ENCODE measurements at regions not wholly inside any gene's neighbourhood (a gene's known extent, or its start where the extent isn't known, plus 50 kb on each side); places are given as distances from the start of the nearest gene placed in this dataset.

DNA sequence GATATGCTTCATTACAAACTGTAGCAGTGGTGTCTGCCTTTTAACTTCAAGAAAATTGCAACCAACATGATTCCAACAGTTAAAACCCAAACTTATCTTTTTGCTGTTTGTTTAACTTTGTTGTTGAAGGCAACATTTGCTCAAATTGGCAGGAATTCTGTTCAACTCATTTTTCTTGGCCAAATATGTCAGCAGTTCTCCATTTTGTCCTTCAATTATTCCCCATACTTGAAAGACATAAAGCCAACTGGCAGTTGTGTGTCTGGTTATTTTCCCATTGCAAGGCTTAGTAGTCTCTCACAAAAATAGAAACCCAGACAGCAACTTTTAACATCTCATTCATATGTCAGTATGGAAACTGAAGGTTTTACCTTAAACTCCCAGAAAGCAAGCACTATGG, 146.3 kb downstream of the LRIG3 start:
- no peak overlapping the region for H3K27ac ChIP-seq
- intact Hi-C loops (cut with DNase I; ENCODE audit: low total_unique reads): no loop called here
- no peaks in the 10 kb centered on the region for H3K36me3 ChIP-seq
- TF ChIP-seq, protein P1, sequence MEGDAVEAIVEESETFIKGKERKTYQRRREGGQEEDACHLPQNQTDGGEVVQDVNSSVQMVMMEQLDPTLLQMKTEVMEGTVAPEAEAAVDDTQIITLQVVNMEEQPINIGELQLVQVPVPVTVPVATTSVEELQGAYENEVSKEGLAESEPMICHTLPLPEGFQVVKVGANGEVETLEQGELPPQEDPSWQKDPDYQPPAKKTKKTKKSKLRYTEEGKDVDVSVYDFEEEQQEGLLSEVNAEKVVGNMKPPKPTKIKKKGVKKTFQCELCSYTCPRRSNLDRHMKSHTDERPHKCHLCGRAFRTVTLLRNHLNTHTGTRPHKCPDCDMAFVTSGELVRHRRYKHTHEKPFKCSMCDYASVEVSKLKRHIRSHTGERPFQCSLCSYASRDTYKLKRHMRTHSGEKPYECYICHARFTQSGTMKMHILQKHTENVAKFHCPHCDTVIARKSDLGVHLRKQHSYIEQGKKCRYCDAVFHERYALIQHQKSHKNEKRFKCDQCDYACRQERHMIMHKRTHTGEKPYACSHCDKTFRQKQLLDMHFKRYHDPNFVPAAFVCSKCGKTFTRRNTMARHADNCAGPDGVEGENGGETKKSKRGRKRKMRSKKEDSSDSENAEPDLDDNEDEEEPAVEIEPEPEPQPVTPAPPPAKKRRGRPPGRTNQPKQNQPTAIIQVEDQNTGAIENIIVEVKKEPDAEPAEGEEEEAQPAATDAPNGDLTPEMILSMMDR (IDR thresholded peaks at IDR 0.05): no peak
- H3K4me3 ChIP-seq: no peak overlapping the region
- H3K9me3 ChIP-seq: peaks cover 0 to 5% (median 0%) of the 10 kb centered on the region in 3 donors
- no peaks in the 10 kb centered on the region for H3K27me3 ChIP-seq
- peaks cover 0 to 27% (median 0%) of the 10 kb centered on the region in 4 donors for H3K4me1 ChIP-seq
- no peak for DNase-seq

DNA sequence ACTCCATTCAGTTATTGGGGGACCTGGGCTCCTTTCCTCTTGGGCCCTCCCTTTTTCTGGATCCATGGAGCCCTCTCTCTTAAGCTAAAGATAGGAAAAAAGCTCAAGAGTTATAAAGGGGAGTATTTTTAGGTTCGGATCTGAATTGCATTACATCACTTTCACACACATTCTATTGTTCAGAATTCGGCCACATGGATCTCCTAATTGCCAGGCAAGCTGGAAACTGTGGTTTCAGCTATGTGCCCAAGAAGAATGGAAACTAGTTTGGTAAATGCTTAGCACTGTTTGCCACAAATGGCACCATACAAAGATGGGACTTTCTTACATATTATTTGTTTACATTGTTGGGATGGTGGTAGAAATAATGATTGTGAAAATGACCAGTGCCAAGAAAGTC, 145.6 kb downstream of the LRIG3 start:
- Histone ChIP-seq H3K36me3 (no peaks in the 10 kb centered on the region), H3K4me1 (peaks cover 0 to 27% (median 0%) of the 10 kb centered on the region in 4 donors), H3K4me3 (no peak overlapping the region), H3K27ac (no peak overlapping the region), H3K27me3 (no peaks in the 10 kb centered on the region), H3K9me3 (no peaks in the 10 kb centered on the region)
- DNase-seq: no peak
- TF ChIP-seq, protein P1 (IDR thresholded peaks at IDR 0.05): no peak
- intact Hi-C loops (cut with DNase I; ENCODE audit: low total_unique reads): no loop called here

DNA sequence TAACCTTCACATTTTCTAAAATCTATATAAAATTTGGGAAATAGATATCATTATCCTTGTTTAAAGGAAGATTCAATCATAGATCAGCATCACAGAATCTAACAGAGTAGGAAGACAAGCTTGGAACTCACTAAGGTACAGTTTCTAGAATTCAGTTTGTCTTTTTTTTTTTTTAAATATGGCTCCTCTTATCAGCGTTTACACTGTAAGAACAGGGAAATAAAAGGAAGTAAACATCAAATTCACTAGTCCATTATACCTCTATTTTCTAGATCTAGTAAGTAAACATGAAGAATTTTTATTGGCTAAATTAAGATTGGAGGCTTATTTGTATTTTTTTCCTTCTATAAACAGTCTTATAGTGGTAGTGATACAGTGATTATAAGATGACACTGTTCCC, 144.9 kb downstream of the LRIG3 start:
- Histone ChIP-seq H3K4me1 (peaks cover 0 to 27% (median 0%) of the 10 kb centered on the region in 4 donors), H3K9me3 (no peaks in the 10 kb centered on the region), H3K4me3 (no peak overlapping the region), H3K36me3 (no peaks in the 10 kb centered on the region), H3K27ac (no peak overlapping the region), H3K27me3 (no peaks in the 10 kb centered on the region)
- intact Hi-C loops (cut with DNase I; ENCODE audit: low total_unique reads): no loop called here
- no peak for DNase-seq
- TF ChIP-seq, protein P1 (IDR thresholded peaks at IDR 0.05): no peak

DNA sequence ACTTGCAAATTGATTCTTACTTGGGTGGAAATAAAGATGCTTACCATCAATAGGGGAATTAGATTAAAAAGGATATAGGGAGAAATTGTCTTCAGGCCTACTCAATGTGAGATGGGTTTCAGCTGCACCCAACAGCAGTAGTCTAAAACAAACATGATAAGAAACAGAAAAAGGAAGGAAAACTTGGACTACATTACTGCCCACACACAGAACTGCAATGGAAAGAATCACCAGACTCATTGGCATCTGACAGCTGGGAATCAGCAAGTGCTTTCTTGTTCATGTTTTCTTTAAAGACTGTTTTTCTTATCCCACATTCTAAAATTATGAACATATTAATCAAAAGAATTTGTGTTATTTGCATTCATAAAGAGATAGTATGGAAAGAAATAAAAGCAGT, 144.2 kb downstream of the LRIG3 start:
- H3K9me3 ChIP-seq: no peaks in the 10 kb centered on the region
- peaks cover 0 to 27% (median 0%) of the 10 kb centered on the region in 4 donors for H3K4me1 ChIP-seq
- DNase-seq: no peak
- H3K27ac ChIP-seq: no peak overlapping the region
- intact Hi-C loops (cut with DNase I; ENCODE audit: low total_unique reads): no loop called here
- TF ChIP-seq, protein P1 (IDR thresholded peaks at IDR 0.05): no peak
- H3K4me3 ChIP-seq: no peak overlapping the region
- H3K27me3 ChIP-seq: no peaks in the 10 kb centered on the region
- H3K36me3 ChIP-seq: no peaks in the 10 kb centered on the region

DNA sequence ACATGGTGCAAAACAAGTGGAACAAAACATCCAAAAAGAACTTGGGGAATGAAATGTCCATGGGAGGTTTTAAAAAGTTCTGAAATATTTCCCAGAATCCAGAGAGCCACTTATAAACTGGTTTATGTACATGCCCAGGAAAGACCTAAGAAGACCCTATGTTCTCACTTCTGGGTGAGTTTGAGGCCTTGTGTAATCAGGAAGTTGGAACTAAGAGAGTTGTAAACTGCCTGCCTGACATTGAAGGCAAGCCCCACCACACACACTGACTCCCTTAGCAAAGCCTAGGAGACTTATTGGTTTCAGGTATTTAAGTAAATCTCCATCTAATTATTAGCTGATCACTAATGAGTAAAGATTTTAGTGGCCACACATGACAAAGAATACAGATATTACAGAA, 142.5 kb downstream of the LRIG3 start:
- H3K4me3 ChIP-seq: no peak overlapping the region
- peaks cover 0 to 27% (median 0%) of the 10 kb centered on the region in 4 donors for H3K4me1 ChIP-seq
- intact Hi-C loops (cut with DNase I; ENCODE audit: low total_unique reads): no loop called here
- H3K27ac ChIP-seq: no peak overlapping the region
- TF ChIP-seq, protein P1 (IDR thresholded peaks at IDR 0.05): no peak
- no peaks in the 10 kb centered on the region for H3K27me3 ChIP-seq
- no peaks in the 10 kb centered on the region for H3K36me3 ChIP-seq
- no peak for DNase-seq
- no peaks in the 10 kb centered on the region for H3K9me3 ChIP-seq

DNA sequence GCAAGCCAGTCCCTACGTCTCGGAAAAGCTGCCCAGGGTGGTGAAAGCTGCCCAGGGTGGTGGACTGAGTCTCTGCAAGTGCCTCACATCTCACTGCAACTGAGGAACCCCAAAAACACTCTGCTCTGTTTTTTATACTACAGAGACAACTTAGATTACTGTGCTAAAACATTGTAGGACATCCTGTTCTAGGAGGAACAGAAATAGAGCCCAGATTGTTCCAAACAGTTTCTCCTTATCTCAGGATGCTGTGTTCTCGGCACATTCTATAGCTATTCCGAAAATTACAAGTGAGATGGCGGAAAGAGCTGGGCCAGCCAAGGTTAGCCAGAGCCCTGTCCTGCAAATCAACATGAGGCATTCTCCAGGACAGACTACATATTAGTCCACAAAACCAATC, 138.7 kb downstream of the LRIG3 start:
- TF ChIP-seq, protein P1 (IDR thresholded peaks at IDR 0.05): no peak
- no peaks in the 10 kb centered on the region for H3K9me3 ChIP-seq
- H3K36me3 ChIP-seq: no peaks in the 10 kb centered on the region
- H3K4me3 ChIP-seq: no peak overlapping the region
- H3K27me3 ChIP-seq: no peaks in the 10 kb centered on the region
- H3K27ac ChIP-seq: no peak overlapping the region
- no peak for DNase-seq
- no peaks in the 10 kb centered on the region for H3K4me1 ChIP-seq
- intact Hi-C loops (cut with DNase I; ENCODE audit: low total_unique reads): no loop called here
